OCI-LY1 (cell line): ENCODE measurements at regions not wholly inside any gene's neighbourhood (a gene's known extent, or its start where the extent isn't known, plus 50 kb on each side); places are given as distances from the start of the nearest gene placed in this dataset.

Source experiments
- CTCF ChIP-seq: fragments of 200-600 bp; sonication (generic), shearing (Covaris generic); IDR thresholded peaks from 2 replicates; pipeline ENCODE4 v1.5.1; 2017; ENCODE audit warnings: mild to moderate bottlenecking, antibody characterized with exemption, low read length, moderate library complexity, mixed read lengths
- EZH2 ChIP-seq: fragments of 200-600 bp; sonication (generic), shearing (Covaris generic); IDR thresholded peaks from 2 replicates; pipeline ENCODE4 v1.8.0; 2017; ENCODE audit warnings: borderline replicate concordance, mixed run types, mild to moderate bottlenecking, antibody characterized with exemption, low read length, moderate library complexity, mixed read lengths

- no peak for TF ChIP-seq CTCF
- TF ChIP-seq EZH2: no peak
These were observed 183.1 kb downstream of the PRDM13 start for GRCh38 chr6:99789767-99790166.
